Mucosa of gallbladder (tissue), 1 donor: ENCODE measurements at regions not wholly inside any gene's neighbourhood (a gene's known extent, or its start where the extent isn't known, plus 50 kb on each side); places are given as distances from the start of the nearest gene placed in this dataset.
"Not testable (repeated sequence)": the region's sequence is repeated elsewhere in the genome, so short reads cannot be mapped to it uniquely, and the experiment has no call there.

Experiments used
- DNase-seq: peaks from one replicate; pipeline ENCODE4 v3.0.0-alpha.2; 2020; ENCODE audit warnings: low spot score
- donor health status: DM: no; HTN: no; CAD: no.

GRCh38 chr3:82618594-82618993 is 857.1 kb upstream of the GBE1 start:
- no peak for DNase-seq

GRCh38 chr3:82610236-82610635 is 848.8 kb upstream of the GBE1 start:
- no peak for DNase-seq

- DNase-seq = no peak
Measured at GRCh38 chr3:82607391-82607790, 845.9 kb upstream of the GBE1 start.

GRCh38 chr3:82596805-82597204 is 835.4 kb upstream of the GBE1 start:
- no peak for DNase-seq

GRCh38 chr3:82595530-82595929 is 834.1 kb upstream of the GBE1 start:
- no peak for DNase-seq

GRCh38 chr3:82587174-82587573 is 825.7 kb upstream of the GBE1 start:
- no peak for DNase-seq

GRCh38 chr3:82586414-82586813 is 825.0 kb upstream of the GBE1 start:
- DNase-seq = no peak

GRCh38 chr3:82586002-82586401 is 824.6 kb upstream of the GBE1 start:
- DNase-seq = not testable (repeated sequence)

GRCh38 chr3:82585591-82585990 is 824.1 kb upstream of the GBE1 start:
- not testable (repeated sequence) for DNase-seq

- not testable (repeated sequence) for DNase-seq
Measured at GRCh38 chr3:82584861-82585260, 823.4 kb upstream of the GBE1 start.

GRCh38 chr3:82584415-82584814 is 823.0 kb upstream of the GBE1 start:
- DNase-seq = not testable (repeated sequence)

GRCh38 chr3:82581350-82581749 is 819.9 kb upstream of the GBE1 start:
- DNase-seq = no peak

- no peak for DNase-seq
Measured at GRCh38 chr3:82572721-82573120, 811.3 kb upstream of the GBE1 start.

- no peak for DNase-seq
Measured at GRCh38 chr3:82568776-82569338, 807.4 kb upstream of the GBE1 start.

- no peak for DNase-seq
Measured at GRCh38 chr3:82567029-82567600, 805.7 kb upstream of the GBE1 start.

- DNase-seq = no peak
Measured at GRCh38 chr3:82562896-82563295, 801.5 kb upstream of the GBE1 start.

GRCh38 chr3:82561784-82562183 is 800.3 kb upstream of the GBE1 start:
- no peak for DNase-seq

- no peak for DNase-seq
Measured at GRCh38 chr3:82558081-82558480, 796.6 kb upstream of the GBE1 start.

- DNase-seq = no peak
Measured at GRCh38 chr3:82556113-82556512, 794.7 kb upstream of the GBE1 start.

GRCh38 chr3:82542556-82542955 is 781.1 kb upstream of the GBE1 start:
- DNase-seq = not testable (repeated sequence)

- no peak for DNase-seq
Measured at GRCh38 chr3:82521657-82522056, 760.2 kb upstream of the GBE1 start.

- no peak for DNase-seq
Measured at GRCh38 chr3:82520846-82521245, 759.4 kb upstream of the GBE1 start.

- no peak for DNase-seq
Measured at GRCh38 chr3:82509951-82510603, 748.6 kb upstream of the GBE1 start.
